Prostate gland (tissue), 2 donors: ENCODE measurements at regions not wholly inside any gene's neighbourhood (a gene's known extent, or its start where the extent isn't known, plus 50 kb on each side); places are given as distances from the start of the nearest gene placed in this dataset.
A peak's percentile ranks its signal among the peaks of the same experiment; 100 is the strongest.

ENCODE experiments used
- DNase-seq: peaks from one replicate; pipeline ENCODE4 v3.0.0-alpha.2; 2019; ENCODE audit warnings: low spot score
- H3K27ac ChIP-seq, 2 donors: fragments of 200-600 bp; sonication (generic); 2 replicates each; pipeline ENCODE4 v1.5.1; 2017 to 2019
- H3K27me3 ChIP-seq: fragments of 200-600 bp; sonication (generic); replicated peaks from 2 replicates; pipeline ENCODE4 v1.5.1; 2019; ENCODE audit not compliant: insufficient read depth
- H3K36me3 ChIP-seq, 2 donors: fragments of 200-600 bp; sonication (generic); 1 replicate in 1 of 2; 2 replicates in 1 of 2; pipeline versions ENCODE4 v1.5.1 to v1.8.1; 2017 to 2019
- H3K4me1 ChIP-seq: fragments of 200-600 bp; sonication (generic); replicated peaks from 2 replicates; pipeline ENCODE4 v1.5.1; 2019
- H3K4me3 ChIP-seq, 2 donors: fragments of 200-600 bp; sonication (generic); 2 replicates each; pipeline ENCODE4 v1.5.1; 2017 to 2019
- H3K9me3 ChIP-seq: fragments of 200-600 bp; sonication (generic); 2 replicates; pipeline ENCODE4 v1.5.1; 2017
- POLR2A ChIP-seq: fragments of 450-650 bp; IDR thresholded peaks from one replicate; pipeline ENCODE4 v1.6.1; 2016; ENCODE audit warnings: antibody characterized with exemption, mild to moderate bottlenecking
- POLR2AphosphoS5 ChIP-seq: sonication (generic); formaldehyde crosslinking; IDR thresholded peaks from one replicate; pipeline ENCODE4 v1.6.1; 2017; ENCODE audit warnings: antibody characterized with exemption
- WGBS: methylation state at CpG from one replicate; pipeline ENCODE4 v1.1.5; 2018; 5-methylcytosine and 5-hydroxymethylcytosine counted together
- intact Hi-C: fragments of 100-400 bp; cut with DNase I; formaldehyde crosslinking; loops from one replicate; pipeline ENCODE4 v1.14.2; 2022
- TF ChIP-seq, protein P1 (sequence below), 4 experiments: fragments of 200-600 bp in 2 of 4; fragments of 450-650 bp in 2 of 4; sonication (generic) in 2 of 4; IDR thresholded peaks; 1 replicate in 3 of 4; 2 replicates in 1 of 4; pipeline ENCODE4 v1.5.1; 2016 to 2019; ENCODE audit warnings: antibody characterized with exemption in 4 of 4, mild to moderate bottlenecking in 2 of 4, moderate library complexity in 2 of 4

DNA sequence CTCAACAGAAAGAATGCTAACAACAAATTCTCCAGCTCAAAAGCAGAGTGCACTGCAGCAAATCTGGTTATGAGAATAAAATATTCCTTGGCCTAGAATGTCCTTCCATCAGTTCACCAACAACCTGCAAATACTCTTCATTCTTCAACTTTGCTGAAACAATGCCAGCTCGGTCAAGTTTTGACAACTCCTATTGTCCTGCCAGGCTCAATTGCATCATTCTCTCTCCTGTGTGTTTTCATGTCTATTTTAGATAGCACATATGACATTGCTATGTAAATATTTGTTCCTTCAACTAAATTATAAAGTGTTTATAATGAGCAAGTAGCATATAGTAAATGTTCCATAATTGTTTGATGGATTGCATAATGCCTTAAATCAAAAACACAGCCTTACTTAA lies 463.8 kb downstream of the TLE1 start:
- H3K4me1 ChIP-seq = no peaks in the 10 kb centered on the region
- intact Hi-C loops = no loop called here
- no peaks in the 10 kb centered on the region for H3K36me3 ChIP-seq
- TF ChIP-seq, protein P1, sequence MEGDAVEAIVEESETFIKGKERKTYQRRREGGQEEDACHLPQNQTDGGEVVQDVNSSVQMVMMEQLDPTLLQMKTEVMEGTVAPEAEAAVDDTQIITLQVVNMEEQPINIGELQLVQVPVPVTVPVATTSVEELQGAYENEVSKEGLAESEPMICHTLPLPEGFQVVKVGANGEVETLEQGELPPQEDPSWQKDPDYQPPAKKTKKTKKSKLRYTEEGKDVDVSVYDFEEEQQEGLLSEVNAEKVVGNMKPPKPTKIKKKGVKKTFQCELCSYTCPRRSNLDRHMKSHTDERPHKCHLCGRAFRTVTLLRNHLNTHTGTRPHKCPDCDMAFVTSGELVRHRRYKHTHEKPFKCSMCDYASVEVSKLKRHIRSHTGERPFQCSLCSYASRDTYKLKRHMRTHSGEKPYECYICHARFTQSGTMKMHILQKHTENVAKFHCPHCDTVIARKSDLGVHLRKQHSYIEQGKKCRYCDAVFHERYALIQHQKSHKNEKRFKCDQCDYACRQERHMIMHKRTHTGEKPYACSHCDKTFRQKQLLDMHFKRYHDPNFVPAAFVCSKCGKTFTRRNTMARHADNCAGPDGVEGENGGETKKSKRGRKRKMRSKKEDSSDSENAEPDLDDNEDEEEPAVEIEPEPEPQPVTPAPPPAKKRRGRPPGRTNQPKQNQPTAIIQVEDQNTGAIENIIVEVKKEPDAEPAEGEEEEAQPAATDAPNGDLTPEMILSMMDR (IDR thresholded peaks at IDR 0.05) = no peak
- TF ChIP-seq POLR2AphosphoS5 = peak; percentile 64
- H3K27me3 ChIP-seq = no peaks in the 10 kb centered on the region
- no peak overlapping the region for H3K4me3 ChIP-seq
- 37% methylated on average over 1 of the region's 1 CpG for WGBS
- no peak overlapping the region for H3K27ac ChIP-seq
- DNase-seq = peak; percentile 66
- no peaks in the 10 kb centered on the region for H3K9me3 ChIP-seq

DNA sequence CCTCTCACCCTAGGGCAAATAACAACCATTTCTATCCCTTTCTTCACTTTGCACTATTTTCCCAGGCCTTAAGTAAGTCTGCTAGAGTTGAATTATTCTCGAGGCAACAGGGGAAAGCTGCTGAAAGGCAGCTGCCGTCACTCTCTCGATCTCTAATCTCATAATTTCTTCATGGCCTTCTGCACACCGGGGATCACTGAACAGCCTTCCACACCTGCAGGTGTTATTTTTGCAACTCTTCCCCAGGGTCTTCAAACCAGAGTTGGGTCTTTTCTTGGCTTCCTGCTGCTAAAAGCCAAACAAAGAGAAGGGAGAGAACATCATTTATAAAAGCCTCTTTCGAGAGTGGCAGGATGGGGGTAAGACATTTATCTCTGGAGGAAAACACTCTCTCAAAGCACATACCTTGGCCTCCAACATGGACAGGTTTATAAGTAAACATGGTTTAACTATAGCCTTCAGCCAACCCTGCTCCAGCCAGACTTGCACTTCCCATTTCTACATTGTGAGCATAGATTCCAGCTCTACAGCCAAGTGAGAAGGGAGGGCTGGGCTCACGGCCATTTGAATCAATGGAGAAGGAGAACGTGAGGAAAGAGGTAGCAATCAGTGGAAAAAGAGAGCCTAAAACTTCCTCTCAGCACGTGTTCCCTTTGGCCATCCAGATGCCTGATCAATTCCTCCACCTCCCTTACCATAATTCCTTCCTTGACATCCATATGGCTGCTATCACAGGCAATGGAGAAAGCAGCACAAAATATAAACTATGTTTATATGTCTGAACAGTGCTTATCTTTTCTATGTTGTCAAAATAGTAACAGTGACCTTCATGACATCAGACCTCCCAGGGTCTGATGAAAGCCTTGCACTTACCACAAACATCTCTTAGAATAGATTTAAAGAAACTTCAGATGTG lies 464.9 kb downstream of the TLE1 start:
- Histone ChIP-seq H3K4me1 (no peaks in the 10 kb centered on the region), H3K36me3 (no peaks in the 10 kb centered on the region), H3K27ac (no peak overlapping the region), H3K27me3 (no peaks in the 10 kb centered on the region), H3K4me3 (no peak overlapping the region), H3K9me3 (no peaks in the 10 kb centered on the region)
- 24% methylated on average over 8 of the region's 8 CpGs for WGBS
- TF ChIP-seq, protein P1 (IDR thresholded peaks at IDR 0.05) = no peak
- no peak for TF ChIP-seq POLR2A
- peak; percentile 53 for TF ChIP-seq POLR2AphosphoS5
- intact Hi-C loops = no loop called here
- DNase-seq = peak; percentile 65

DNA sequence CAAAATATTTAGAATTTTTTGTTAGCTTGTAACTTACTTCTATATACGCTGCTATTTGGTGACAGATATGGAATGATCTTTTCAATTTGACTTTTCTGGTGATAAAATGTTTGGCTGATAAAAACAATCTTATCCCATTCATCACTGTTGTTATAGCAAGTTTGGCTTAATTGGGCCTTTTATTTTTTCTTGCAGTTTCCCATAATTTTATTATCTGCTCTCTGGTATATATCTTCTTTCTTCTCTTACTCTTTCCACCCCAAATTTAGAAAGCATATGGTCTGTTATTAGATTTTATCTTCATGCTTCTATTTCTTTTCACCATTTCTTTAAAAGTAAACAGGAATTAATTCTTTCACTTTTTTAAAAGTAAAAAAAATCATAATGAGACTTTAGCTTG lies 474.4 kb downstream of the TLE1 start:
- H3K4me1 ChIP-seq = no peaks in the 10 kb centered on the region
- no peaks in the 10 kb centered on the region for H3K36me3 ChIP-seq
- no peaks in the 10 kb centered on the region for H3K9me3 ChIP-seq
- DNase-seq = no peak
- no peak overlapping the region for H3K27ac ChIP-seq
- no peak overlapping the region for H3K4me3 ChIP-seq
- 83% methylated on average over 1 of the region's 1 CpG for WGBS
- no peaks in the 10 kb centered on the region for H3K27me3 ChIP-seq
- TF ChIP-seq POLR2AphosphoS5 = no peak
- no peak for TF ChIP-seq POLR2A
- TF ChIP-seq, protein P1 (IDR thresholded peaks at IDR 0.05) = no peak
- intact Hi-C loops = no loop called here

DNA sequence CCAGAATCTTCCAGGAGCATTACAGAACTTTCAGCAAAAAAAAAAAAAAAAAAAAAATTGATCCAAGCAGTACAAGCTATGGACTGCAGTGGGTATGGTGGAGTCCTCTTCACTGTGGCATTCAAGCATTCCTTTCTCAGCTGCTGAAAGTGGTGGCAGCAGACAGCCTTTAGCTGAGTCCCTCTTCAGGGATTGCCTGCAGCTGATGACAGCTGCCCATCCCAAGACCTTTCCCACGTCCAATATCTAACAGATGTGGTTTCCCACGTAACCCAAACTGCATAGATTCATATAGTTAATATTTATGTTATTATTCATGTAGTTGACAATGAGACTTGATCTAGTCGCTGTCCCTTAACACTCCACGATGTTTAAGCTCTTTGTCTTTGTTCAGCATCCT lies 475.9 kb downstream of the TLE1 start:
- DNase-seq = no peak
- WGBS = 89% methylated on average over 4 of the region's 4 CpGs

More for the DNA sequence above, 475.9 kb downstream of the TLE1 start:
- H3K27ac ChIP-seq = no peak overlapping the region
- no peaks in the 10 kb centered on the region for H3K36me3 ChIP-seq
- H3K4me3 ChIP-seq = no peak overlapping the region
- intact Hi-C loops = no loop called here
- no peak for TF ChIP-seq POLR2A
- no peak for TF ChIP-seq POLR2AphosphoS5
- TF ChIP-seq, protein P1 (IDR thresholded peaks at IDR 0.05) = no peak
- no peaks in the 10 kb centered on the region for H3K4me1 ChIP-seq
- H3K9me3 ChIP-seq = no peaks in the 10 kb centered on the region
- no peaks in the 10 kb centered on the region for H3K27me3 ChIP-seq
